NAMALWA (cell line): ENCODE measurements at regions not wholly inside any gene's neighbourhood (a gene's known extent, or its start where the extent isn't known, plus 50 kb on each side); places are given as distances from the start of the nearest gene placed in this dataset.

Experiments used
- DNase-seq: peaks from one replicate; pipeline ENCODE4 v3.0.0-alpha.2; 2015; ENCODE audit warnings: low spot score

DNA sequence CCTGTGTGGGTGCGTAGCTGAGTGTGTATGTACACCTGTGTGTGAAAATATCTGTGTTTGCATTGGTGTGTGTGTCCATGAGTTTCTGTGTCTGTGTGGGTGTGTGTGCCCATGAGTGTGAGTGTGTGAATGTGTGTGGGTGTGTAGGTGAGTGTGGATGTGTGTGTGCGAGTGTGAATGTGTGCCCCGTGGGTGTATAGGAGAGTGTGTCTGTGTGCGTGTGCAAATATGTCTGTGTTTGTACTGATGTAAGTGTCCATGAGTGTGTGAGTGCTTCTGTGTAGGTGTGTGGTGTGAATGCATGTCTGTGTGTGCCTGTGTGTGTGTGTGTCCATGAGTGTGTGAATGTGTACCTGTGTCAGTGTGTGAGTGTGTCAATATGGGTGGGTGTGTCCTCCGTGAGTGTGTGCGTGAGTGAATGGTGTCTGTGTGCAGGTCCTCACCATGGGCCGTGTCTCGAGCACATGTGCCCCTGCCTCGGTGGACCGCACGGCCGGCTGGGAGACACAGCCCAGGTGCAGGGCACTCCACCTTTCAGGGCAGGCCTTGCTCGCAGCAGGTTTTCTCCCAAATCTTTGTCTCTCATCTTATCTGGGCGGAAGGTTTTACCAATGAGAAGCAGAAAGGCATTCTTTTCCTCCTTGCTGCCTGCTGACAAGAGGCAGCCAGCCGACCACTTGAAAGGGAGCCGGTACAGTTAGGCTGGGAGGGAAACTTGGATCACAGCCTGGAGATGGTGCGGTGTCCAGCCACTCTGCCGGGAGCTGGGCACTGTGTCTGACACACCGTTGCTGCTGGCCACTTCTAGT, 107.1 kb upstream of the FAM20C start:
- no peak for DNase-seq

DNA sequence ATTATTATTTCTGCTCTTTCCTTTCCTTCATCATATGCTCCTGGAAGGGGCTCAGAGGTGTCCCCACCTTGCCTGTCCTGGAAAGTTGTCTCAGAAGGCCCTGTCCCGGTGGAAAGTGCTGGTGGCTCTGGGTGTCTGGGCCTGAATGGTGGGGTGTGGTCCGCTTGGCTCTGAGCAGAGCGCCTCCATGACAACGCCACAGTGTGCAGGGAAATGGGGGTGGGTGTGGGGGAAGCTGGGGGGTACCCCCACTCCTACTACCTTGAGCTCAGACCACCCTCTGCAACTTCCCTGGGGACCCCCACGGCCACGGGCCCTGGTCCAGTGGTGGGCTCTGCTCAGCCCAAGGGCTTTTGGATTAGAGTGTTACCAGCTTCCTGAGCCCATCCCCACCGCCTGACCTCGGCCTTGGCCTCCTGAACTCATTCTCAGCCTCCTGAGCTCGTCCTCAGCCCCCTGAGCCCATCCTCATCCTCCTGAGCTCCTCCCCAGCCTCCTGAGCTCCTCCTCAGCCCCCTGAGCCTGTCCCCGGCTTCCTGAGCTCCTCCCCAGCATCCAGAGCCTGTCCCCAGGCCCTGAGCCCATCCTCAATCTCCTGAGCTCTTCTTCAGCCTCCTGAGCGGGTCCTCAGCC, 106.4 kb upstream of the FAM20C start:
- DNase-seq: no peak

DNA sequence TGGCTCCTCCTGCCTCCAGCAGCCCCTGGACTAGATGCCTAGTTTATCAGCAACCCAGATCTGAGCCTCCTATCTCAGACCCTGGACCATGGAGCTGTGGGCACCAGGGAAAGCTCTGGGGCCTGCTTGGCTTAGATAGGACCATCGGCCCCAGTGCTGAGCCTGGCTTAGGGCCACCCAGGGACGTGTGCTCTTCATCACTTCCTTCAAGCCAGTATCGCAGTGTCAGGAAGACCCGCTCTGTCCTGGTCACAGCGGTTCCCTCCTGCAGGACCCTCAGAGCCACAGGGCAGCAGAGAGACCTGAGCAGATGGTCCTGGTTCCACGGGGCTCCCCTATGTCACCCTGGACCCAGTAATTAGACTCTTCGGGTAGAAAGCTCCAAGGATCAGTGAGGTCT, 105.7 kb upstream of the FAM20C start:
- DNase-seq: no peak

DNA sequence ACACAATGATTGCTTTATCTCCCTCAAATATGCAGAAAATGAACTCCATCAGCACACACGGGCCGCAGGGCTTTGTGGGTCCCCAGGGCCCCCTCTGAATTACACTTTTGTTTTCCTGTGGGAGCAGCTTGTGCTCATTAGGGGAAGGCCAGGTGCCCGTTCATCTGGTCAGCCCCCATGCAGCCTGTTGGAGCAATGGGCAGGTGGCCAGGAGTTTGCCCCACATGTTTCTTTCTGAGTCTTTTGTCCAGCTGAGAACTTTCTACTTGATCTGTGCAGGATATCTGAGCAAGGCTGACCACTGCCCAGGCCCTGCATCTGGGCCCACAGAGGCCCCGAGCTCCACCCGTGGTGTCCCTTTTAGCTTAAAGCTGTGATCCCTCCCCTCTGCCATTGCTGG, 105.3 kb upstream of the FAM20C start:
- DNase-seq: no peak

DNA sequence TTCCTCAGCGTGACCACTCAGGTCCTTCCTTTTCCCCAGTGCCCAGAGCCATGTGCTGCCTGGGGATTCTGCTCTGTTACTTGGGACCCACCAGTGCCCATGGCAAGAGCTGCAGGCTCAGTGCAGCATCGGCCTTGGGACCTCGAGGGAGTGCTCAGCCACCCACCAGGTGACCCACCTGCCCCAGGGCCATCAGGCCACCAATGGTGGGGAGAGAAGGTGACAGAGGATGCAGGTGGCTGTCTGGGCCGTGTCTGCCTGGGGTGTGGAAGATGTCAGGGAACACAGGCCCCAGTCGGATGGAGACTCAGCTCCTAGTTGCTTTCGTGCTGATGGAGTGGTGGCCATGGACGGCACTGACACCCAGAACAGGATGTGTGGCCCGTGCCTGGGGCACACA, 104.7 kb upstream of the FAM20C start:
- DNase-seq: no peak

DNA sequence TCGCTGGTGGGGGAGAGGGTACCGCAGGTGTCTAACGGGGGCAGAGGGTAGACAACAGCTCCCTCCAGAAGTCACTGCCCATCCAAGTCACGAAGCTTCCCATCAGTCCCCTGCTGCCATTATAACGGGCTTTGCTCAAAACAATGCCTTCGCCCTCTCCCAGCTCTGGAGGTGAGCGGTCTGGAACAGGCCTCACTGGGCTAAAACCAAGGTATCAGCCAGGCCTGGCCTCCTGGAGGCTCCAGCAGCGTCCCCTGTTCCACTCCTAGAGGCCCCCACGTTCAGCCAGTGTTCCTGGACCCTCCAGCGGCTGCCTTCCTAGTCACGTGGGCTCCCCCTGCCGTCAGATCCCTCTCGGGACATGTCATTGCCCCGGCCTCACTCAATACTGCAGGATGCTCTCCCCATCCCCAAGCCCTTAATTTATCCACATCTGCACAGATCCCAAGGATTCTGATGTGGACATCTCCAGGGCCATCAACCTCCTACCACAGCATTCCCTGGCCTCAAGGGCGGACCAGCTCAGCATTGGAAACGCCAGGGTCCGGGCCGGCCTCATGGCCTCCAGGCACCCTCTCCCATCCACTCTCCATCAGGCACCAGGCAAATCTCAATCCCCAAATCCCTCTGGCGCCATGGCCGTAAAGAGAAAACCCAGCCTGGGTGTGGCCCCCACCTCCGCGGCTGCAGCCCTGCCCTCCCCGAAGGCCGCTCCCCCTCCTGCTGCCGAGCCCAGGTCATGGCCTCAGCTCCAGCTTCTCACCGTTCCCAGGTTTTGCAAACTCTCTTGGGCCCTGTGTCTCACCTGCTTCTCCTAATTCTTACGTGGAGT, 104.1 kb upstream of the FAM20C start:
- DNase-seq: no peak

DNA sequence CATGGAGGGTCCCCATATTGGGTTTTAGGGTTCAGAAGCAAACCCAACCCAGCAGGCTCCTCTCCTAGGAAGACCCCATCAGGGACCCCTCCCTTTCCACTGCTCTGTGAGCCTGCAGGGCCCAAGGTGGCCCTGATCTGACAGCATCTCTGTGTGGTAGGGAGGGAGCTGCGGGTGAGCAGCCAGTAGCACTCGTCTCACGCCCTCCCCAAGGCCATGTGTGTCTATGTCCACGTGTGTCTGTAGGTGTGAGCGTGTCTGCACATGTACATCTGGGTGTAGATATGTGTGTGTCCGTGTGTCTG, 103.5 kb upstream of the FAM20C start:
- no peak for DNase-seq

DNA sequence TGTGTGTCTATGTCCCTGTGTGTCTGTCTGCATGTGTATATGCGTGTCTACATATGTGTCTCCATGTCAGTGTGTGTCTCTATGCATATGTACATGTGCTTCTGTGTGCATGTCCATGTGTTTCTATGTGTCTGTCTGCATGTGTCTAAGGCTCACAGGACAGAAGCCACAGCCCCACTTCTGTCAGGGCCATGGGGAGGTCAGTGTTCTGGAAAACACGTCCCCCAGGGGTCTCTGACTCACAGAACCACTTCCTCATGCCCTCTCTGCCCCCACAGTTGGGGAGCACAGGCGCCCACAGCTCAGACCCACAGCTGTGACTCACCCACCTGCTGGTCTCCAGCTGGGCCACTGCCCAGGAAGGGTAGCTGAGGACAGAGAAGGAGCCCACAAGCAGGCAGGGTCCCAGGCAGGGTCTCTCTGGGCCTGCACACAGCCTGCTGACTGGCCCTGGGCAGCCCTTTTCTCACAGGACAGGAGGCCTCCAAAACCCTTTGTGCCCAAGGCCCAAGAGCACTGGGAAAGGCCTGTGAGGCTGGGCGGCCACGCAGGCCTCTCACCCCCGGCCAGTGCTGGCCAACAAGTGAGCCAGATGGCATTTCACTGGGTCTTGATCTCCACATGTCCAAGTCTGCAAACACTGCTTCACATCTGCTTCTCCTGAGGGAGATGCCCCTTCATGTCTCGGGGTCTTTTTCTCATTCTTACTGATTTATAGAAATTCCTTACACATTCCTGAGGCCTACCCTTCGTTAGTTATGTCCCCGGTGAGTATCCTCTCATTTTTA, 102.9 kb upstream of the FAM20C start:
- DNase-seq: no peak

DNA sequence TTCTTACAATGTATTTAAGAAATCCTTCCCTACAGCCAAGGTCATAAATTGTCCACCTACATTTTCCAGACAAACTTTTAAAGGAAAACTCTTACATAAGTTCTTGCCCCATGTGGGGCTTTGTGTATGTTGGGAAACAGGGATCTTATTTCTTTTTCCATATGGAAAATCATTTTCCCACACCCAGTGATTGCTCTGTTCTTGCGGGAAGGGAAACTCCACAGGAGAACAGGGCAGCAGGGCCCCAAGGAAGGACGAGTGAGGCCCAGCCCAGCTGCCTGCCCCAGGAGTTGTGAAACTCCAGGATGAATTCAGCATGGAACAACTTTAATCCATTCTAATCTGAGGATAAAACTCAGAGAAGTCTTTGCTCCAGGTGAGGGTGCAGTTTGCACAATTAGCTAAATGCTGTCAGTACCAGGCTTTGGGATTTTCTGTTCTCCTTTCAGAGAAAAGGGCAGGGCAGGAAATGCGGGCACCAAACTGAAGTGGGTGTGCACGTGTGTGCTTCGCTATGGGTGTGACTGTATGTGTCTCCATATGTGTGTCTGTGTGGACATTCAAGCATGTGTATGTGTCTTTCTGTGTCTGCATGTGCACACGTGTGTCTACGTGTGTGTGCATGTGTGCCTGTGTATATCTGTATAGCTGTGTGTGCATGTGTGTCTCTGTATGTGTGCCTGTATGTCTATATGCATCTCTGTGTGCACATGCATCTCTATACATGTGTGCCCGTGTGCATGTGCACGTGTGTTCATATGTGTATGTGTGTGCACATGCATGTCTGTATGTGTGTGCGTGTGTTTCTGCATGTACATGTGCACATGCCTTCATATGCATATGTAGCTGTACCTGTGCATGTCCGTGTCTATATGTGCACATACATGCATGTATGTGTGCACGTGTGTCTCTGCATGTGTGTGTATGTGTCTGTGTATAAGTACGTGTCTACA, 102.0 kb upstream of the FAM20C start:
- no peak for DNase-seq

DNA sequence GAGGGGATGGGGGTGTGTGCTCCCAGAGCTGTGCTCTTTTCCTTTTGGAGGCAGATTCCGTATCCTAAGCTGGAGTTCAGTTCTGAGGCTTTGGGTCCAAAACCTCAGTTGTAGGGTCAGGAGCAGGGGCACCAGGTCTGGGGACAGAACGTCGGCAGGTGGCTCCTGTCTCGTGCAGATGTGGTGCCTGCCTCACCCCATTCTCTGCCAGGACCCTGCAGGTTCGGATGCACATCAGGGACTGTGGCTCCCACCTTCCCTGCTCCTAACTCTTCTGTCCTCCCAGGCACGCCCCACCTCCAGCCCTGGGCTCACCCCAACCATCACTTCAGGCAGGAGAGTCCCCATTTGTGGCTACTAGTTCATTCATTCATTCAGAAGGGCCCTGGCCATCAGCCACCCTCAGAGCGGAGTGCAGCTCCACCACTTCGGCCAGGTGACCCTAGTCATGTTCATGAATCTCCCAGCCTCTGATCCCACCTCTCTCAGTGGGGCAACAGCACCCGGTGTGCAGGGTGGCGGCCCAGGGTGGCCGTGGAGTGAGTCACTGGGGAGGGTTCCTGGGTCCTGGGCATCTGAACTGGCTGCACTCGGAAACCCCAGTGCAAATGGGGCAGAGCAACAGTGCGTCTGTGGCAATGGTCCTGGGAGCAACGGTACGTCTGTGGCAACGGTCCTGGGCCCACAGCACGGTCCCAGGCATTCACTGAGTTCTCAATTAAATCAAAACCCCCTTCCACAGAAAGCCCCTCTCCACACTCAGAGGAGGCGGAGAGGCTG, 100.8 kb upstream of the FAM20C start:
- no peak for DNase-seq

DNA sequence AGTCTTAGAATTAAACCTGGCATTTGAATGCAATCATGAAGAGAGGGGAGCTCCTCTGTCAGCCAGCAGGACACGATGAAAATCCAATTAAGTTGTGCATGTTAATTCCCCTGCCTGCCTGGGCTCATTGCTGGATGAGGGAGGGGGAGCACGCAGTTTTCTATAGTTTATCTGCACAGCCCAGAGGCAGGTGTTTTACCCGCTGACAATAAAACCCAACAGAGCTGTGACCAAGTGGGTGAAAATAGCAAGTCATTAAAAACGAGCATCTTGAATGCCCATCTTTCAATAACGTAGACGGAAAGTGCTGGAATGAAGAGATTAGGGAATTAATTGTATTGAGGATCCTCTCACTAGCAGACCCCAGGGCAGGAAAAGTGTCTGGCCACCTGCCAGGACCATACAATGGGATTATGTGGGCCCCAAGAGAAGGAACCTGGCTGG, 100.1 kb upstream of the FAM20C start:
- DNase-seq: no peak

DNA sequence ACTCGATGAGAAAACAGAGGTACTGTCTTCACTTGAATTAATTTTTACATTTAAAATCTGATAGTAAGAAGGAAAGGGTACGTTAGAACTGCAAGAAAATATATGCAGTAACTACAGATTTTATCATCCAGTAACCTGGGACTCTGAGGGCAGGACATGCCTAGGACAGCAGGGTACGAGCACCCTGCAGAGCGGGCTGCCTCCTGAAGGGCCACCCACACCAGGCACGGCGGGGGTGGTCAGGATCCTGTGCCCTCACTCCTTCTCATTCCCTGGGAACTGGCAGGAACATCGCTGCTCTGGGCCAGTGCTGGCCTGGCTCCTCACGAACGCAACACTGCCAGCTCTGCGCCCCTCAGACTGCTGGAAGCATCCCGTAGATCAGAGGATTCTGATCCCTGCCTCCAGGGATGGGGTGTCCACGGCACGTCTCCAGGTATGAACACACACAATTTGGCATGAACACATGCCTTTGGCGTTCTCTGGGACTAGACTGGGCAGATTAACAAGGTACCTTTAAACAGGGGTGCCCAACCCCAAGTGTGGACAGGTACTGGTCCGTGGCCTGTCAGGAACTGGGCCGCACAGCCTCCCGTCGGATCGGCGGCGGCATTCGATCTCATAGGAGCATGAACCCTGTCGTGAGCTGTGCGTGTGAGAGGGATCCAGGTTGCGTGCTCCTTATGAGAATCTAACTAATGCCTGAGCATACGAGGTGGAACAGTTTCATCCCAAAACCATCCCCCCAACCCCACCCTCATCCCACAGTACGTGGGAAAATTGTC, 99.3 kb upstream of the FAM20C start:
- DNase-seq: no peak

DNA sequence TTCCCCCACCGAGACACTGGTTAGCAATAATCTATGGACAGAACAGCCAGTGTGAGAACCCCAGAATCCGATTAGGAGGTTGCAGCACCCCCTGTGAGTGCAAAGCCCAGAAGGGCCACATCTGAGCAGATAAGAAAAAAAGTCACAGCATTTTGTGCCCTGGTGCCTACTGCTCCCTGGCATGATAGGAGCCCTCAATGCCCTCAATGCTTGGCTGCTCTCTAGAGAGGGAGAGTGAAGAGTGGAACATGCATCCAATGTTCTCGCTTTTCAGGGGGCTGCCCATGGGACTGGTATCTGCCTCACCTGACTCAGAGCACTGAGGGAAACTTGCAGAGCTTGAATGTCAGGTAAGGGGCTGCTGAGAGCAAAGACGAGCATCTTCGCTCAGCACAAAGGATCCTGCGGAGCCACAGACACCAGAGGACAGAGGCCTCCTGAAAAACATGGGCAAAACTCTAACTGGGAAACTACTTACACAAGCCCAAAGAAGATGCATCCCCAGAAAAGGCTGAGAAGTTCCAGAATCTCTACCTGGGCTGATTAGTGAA, 98.0 kb upstream of the FAM20C start:
- DNase-seq: no peak

DNA sequence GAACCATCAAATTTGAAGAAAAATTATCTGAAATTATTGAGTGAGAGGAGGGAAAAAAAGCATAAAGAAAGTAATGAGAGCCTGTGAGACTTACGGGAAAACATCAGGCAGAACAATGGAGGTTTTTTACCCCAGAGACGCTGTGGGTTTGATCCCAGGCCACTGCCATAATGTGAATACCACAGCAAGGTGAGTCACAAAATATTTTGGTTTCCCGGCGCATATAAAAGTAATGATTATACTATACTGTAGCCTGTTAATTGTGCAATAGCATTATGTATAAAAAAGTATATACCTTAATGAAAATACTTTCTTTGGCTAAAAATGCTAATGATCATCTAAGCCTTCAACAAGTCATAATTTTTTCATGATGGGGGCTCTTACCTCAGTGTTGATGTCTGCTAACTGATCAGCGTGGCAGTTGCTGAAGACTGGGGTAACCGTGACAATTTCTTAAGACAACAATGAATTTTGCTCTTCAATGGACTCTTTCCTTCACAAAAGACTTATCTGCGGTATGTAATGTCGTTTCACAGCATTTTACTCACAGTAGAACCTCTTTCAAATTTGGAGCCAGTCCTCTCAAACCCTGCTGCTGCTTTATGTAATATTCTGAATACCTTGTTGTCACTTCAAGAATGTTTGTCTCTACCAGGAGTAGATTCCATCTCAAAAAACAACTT, 97.0 kb upstream of the FAM20C start:
- no peak for DNase-seq

DNA sequence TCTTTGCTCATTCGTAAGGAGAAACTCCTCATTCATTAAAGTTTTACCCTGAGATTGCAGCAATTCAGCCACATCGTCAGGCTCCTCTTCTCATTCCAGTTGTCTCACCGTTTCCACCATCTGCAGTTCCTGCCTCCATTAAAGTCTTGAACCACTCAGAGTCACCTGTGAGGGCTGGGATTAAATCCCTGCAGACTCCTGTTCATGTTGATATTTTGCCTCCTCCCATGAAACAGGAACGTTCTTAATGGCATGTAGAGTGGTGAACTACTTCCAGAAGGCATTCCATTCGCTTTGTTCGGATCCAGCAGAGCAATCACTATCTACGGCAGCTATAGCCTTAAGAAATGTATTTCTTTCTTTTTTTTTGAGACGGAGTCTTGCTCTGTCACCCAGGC, 96.5 kb upstream of the FAM20C start:
- no peak for DNase-seq

DNA sequence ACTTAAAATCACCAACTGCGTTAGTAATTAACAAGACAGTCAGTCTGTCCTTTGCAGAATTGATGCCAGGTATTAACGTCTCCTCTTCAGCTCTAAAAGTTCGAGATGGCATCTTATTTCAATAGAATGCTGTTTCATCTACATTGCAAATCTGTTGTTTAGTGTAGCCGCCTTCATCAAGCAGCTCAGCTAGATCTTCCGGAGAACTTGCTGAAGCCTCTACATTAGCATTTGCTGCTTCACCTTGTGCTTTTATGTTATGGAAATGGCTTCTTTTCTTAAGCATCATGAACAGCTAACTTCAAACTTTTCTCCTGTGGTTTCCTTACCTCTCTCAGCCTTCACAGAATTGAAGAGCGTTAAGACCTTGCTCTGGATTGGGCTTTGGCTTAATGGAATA, 95.5 kb upstream of the FAM20C start:
- no peak for DNase-seq

DNA sequence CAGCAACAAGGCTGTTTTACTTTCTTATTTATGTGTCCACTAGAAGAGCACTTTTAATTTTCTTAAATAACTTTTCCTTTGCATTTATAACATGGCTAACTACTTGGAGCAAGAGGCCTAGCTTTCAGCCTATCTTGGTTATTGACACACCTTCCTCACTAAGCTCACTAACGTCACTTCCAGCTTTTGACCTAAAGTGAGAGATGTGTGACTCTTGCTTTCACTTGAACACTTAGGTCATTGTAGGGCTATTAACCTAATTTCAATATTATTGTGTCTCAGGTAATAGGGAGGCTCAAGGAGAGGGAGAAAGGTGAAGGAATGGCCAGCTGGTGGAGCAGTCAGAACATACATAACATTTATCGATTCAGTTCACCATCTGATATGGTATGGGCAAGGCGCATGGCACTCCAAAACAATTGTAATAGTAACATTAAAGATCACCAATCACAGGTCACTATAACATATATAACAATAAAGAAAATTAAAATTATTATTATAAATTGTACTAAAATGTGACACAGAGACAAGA, 95.0 kb upstream of the FAM20C start:
- no peak for DNase-seq
